MCF 10A (cell line): ENCODE measurements at regions not wholly inside any gene's neighbourhood (a gene's known extent, or its start where the extent isn't known, plus 50 kb on each side); places are given as distances from the start of the nearest gene placed in this dataset.

Experiments
- BruUV-seq: library from RNA; stranded (reverse); fragments of 400-500 nt; replicated peaks from 2 replicates; lab custom pipeline; 2021; lab: Mats Ljungman, UMichigan
- CTCF ChIA-PET: fragments of 300-600 bp; sonication (Branson Sonifier 250); formaldehyde crosslinking; extraction: SDS; loops from one replicate; lab custom pipeline; 2021; ENCODE audit warnings: antibody characterized with exemption, inconsistent platforms; lab: Yijun Ruan, JAX
- POLR2A ChIA-PET: fragments of 300-600, 350-650 bp; sonication (Branson Sonifier 250); formaldehyde crosslinking; extraction: SDS; loops from one replicate; lab custom pipeline; 2020; ENCODE audit warnings: antibody characterized with exemption, inconsistent platforms; lab: Yijun Ruan, JAX
- DNase-seq: peaks from one replicate; pipeline ENCODE4 v3.0.0-alpha.2; 2018; ENCODE audit not compliant: unreplicated experiment
- H3K27ac Mint-ChIP-seq: one replicate; pipeline ENCODE4 v1.8.0; 2022; ENCODE audit warnings: mild to moderate bottlenecking, low read depth, mixed read lengths; ENCODE audit not compliant: unreplicated experiment
- H3K27me3 Mint-ChIP-seq: one replicate; pipeline ENCODE4 v1.8.0; 2022; ENCODE audit warnings: mixed read lengths; ENCODE audit not compliant: insufficient read depth, unreplicated experiment
- H3K36me3 Mint-ChIP-seq: one replicate; pipeline ENCODE4 v1.8.0; 2022; ENCODE audit warnings: mild to moderate bottlenecking, moderate library complexity, mixed read lengths; ENCODE audit not compliant: insufficient read depth, unreplicated experiment
- H3K4me1 Mint-ChIP-seq: one replicate; pipeline ENCODE4 v1.8.0; 2022; ENCODE audit warnings: mixed read lengths; ENCODE audit not compliant: insufficient read depth, unreplicated experiment
- H3K4me3 Mint-ChIP-seq: one replicate; pipeline ENCODE4 v1.8.0; 2022; ENCODE audit warnings: mild to moderate bottlenecking, moderate library complexity, mixed read lengths; ENCODE audit not compliant: unreplicated experiment
- H3K9me3 Mint-ChIP-seq: one replicate; pipeline ENCODE4 v1.8.0; 2022; ENCODE audit warnings: mixed read lengths; ENCODE audit not compliant: unreplicated experiment
- intact Hi-C: fragments of 100-400 bp; cut with micrococcal nuclease; formaldehyde crosslinking; loops from 2 replicates; pipeline ENCODE4 v1.14.1; 2022
- TF ChIP-seq, protein P1 (sequence below): fragments of 200-600 bp; IDR thresholded peaks from one replicate; pipeline ENCODE4 v1.8.0; 2022; ENCODE audit warnings: antibody characterized with exemption, mild to moderate bottlenecking; ENCODE audit not compliant: unreplicated experiment

DNA sequence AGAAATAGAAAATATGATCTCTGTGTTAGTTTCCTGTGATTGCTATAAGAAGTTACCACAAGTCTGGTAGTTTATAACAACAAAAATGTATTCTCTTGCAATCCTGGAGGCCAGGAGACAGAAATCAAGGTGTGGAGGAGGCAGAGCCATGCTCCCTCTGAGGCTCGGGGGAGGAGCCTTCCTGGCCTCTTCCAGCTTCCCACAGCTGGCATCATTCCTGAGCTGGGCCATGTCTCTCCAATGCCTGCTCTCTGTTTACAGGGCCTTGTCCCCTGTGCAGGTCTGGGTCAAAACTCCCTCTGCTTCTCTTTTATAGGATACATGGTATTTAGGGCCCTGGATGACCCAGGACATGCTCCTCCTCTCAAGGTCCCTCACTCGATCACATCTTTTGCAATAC lies 81.3 kb upstream of the RET start:
- intact Hi-C loops, result no loop called here
- TF ChIP-seq, protein P1, sequence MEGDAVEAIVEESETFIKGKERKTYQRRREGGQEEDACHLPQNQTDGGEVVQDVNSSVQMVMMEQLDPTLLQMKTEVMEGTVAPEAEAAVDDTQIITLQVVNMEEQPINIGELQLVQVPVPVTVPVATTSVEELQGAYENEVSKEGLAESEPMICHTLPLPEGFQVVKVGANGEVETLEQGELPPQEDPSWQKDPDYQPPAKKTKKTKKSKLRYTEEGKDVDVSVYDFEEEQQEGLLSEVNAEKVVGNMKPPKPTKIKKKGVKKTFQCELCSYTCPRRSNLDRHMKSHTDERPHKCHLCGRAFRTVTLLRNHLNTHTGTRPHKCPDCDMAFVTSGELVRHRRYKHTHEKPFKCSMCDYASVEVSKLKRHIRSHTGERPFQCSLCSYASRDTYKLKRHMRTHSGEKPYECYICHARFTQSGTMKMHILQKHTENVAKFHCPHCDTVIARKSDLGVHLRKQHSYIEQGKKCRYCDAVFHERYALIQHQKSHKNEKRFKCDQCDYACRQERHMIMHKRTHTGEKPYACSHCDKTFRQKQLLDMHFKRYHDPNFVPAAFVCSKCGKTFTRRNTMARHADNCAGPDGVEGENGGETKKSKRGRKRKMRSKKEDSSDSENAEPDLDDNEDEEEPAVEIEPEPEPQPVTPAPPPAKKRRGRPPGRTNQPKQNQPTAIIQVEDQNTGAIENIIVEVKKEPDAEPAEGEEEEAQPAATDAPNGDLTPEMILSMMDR, result no peak

DNA sequence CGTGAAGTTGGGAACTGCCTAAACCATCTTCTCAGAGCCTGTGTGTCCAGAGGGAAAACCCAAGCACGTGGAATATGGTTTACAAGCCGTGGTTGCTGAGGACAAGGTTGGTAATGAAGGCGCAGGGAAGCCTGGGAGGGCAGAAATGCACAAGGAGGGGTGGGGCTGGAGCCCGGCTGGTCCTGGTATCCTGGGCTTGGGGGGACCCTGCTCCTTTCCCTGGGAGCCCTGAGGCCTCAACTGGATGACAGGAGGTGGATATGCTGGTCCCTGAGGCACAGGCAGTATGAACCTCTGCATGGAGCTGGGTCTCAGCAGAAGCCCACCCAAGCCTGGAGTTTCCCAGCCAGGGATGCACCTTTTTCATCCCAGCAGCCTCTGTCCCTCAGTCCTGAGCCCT lies 80.3 kb upstream of the RET start:
- no peaks in the 10 kb centered on the region for H3K4me1 Mint-ChIP-seq
- CTCF ChIA-PET, result no interaction called here
- TF ChIP-seq, protein P1, result no peak
- no peaks in the 10 kb centered on the region for H3K9me3 Mint-ChIP-seq
- POLR2A ChIA-PET, result no interaction called here
- no peak overlapping the region for H3K27ac Mint-ChIP-seq
- DNase-seq, result no peak
- H3K36me3 Mint-ChIP-seq, result no peaks in the 10 kb centered on the region
- no peaks in the 10 kb centered on the region for H3K27me3 Mint-ChIP-seq
- H3K4me3 Mint-ChIP-seq, result no peak overlapping the region
- no TSS peak for BruUV-seq
- intact Hi-C loops, result no loop called here

More for the DNA sequence above, 81.3 kb upstream of the RET start:
- BruUV-seq, result no TSS peak
- no peaks in the 10 kb centered on the region for H3K36me3 Mint-ChIP-seq
- H3K4me3 Mint-ChIP-seq, result no peak overlapping the region
- no peaks in the 10 kb centered on the region for H3K27me3 Mint-ChIP-seq
- H3K4me1 Mint-ChIP-seq, result no peaks in the 10 kb centered on the region
- no peaks in the 10 kb centered on the region for H3K9me3 Mint-ChIP-seq
- ChIA-PET CTCF (no interaction called here), POLR2A (no interaction called here)
- no peak overlapping the region for H3K27ac Mint-ChIP-seq
- DNase-seq, result no peak

DNA sequence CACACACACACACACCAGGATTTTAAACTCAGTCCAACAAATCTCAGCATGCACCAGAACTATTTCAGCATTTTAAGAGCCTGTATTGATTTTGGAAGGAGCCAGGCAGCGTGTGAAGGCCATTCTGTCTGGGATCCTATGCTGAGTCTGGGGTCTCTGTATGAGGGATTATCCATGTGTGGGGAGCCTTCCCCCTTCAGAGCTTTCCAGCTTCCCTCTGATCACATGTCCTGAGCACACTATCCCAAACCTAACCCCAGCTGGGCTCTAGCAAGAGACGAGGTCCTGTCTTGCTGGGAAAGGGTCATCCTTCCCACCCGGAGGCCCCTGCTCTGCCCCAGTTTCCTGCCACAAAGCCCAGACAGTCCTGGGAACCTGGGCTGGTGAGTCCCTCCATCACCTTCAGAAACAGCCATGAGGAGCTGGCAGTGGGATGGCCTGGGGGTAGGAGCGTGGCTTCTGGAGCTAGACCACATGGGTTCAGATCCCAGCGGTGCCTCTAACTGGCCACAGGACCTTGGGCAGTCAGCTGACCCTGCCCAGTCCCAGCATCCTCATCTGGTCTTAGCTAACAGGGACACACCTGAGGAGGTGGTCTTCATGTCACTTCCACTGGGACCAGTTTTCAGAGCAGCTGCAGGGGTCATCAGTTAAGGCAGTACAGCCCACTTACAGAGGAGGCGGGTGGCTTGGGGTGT lies 79.6 kb upstream of the RET start:
- no peaks in the 10 kb centered on the region for H3K27me3 Mint-ChIP-seq
- intact Hi-C loops, result no loop called here
- TF ChIP-seq, protein P1, result no peak
- no peak for DNase-seq
- no peak overlapping the region for H3K27ac Mint-ChIP-seq
- no peaks in the 10 kb centered on the region for H3K9me3 Mint-ChIP-seq
- no TSS peak for BruUV-seq
- ChIA-PET CTCF (interaction anchor here (0.9 to 1.0 kb wide), 2 partner anchors 8 to 569 kb away, joined by 3 read pairs; no protein-coding TSS in a partner anchor), POLR2A (no interaction called here)
- no peaks in the 10 kb centered on the region for H3K36me3 Mint-ChIP-seq
- no peaks in the 10 kb centered on the region for H3K4me1 Mint-ChIP-seq
- H3K4me3 Mint-ChIP-seq, result no peak overlapping the region

DNA sequence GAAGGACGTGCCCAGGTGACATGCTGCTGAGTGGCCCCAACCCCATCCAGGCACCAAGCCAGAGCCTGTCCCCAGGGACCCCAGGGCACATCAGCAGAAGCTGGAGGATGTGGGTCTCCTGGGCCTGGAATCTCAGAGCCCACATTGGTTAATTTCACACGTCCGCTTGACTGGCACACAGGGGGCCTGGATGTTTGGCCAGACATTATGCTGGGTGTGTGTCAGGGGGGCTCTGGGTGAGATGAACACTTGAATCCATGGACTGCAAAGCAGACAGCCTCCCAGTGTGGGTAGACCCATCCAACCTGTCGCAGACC lies 79.1 kb upstream of the RET start:
- intact Hi-C loops, result no loop called here
- BruUV-seq, result no TSS peak

More for the DNA sequence above, 79.1 kb upstream of the RET start:
- H3K4me3 Mint-ChIP-seq, result no peak overlapping the region
- H3K27ac Mint-ChIP-seq, result no peak overlapping the region
- ChIA-PET POLR2A (no interaction called here), CTCF (interaction anchor here (0.9 to 1.0 kb wide), 2 partner anchors 9 to 570 kb away, joined by 3 read pairs; no protein-coding TSS in a partner anchor)
- no peaks in the 10 kb centered on the region for H3K9me3 Mint-ChIP-seq
- H3K4me1 Mint-ChIP-seq, result no peaks in the 10 kb centered on the region
- H3K36me3 Mint-ChIP-seq, result no peaks in the 10 kb centered on the region
- TF ChIP-seq, protein P1, result no peak
- DNase-seq, result no peak
- no peaks in the 10 kb centered on the region for H3K27me3 Mint-ChIP-seq
